ENCODE measurements at regions not wholly inside any gene's neighbourhood (a gene's known extent, or its start where the extent isn't known, plus 50 kb on each side); places are given as distances from the start of the nearest gene placed in this dataset.

GRCh38 chr18:47558110-47558750, 306.8 kb upstream of the SKOR2 start:
- Mint-ChIP-seq H3K36me3 (ENCODE audit: low read depth, unreplicated experiment) (no peaks in the 10 kb centered on the region), H3K9me3 (ENCODE audit: unreplicated experiment) (peaks cover 2% of the 10 kb centered on the region), H3K4me3 (ENCODE audit: unreplicated experiment) (no peak overlapping the region), H3K27me3 (ENCODE audit: low read depth, unreplicated experiment) (peaks cover 45% of the 10 kb centered on the region), H3K4me1 (ENCODE audit: low read depth, unreplicated experiment) (no peaks in the 10 kb centered on the region), H3K27ac (ENCODE audit: unreplicated experiment) (no peak overlapping the region)
- Histone ChIP-seq H2AFZ (ENCODE audit: low read depth, low read length) (no peak overlapping the region), H4K20me1 (ENCODE audit: insufficient read depth, low read length) (no peaks in the 10 kb centered on the region), H3K36me3 (ENCODE audit: insufficient read depth, low read length) (no peaks in the 10 kb centered on the region), H3K4me3 (ENCODE audit: insufficient read depth, low read depth, low read length) (no peak overlapping the region), H3K4me2 (ENCODE audit: low read length) (no peak overlapping the region), H3K4me1 (ENCODE audit: insufficient read depth, low read length) (no peaks in the 10 kb centered on the region), H3K27ac (ENCODE audit: low read depth, low read length) (no peak overlapping the region), H3K9ac (ENCODE audit: low read length) (no peak overlapping the region), H3K27me3 (ENCODE audit: insufficient read depth, low read length) (no peaks in the 10 kb centered on the region), H3K9me3 (ENCODE audit: insufficient read depth, low read depth, low read length) (no peaks in the 10 kb centered on the region), H3K79me2 (ENCODE audit: insufficient read depth, low read length) (no peaks in the 10 kb centered on the region)
- FAIRE-seq: no peak
- DNase-seq (ENCODE audit: low read depth): no peak
- TF ChIP-seq CTCF (IDR thresholded peaks at IDR 0.05; ENCODE audit: insufficient read depth, low read depth, low read length) (no peak), EZH2 (IDR thresholded peaks at IDR 0.05; ENCODE audit: insufficient read depth, low read length) (no peak)

DNA sequence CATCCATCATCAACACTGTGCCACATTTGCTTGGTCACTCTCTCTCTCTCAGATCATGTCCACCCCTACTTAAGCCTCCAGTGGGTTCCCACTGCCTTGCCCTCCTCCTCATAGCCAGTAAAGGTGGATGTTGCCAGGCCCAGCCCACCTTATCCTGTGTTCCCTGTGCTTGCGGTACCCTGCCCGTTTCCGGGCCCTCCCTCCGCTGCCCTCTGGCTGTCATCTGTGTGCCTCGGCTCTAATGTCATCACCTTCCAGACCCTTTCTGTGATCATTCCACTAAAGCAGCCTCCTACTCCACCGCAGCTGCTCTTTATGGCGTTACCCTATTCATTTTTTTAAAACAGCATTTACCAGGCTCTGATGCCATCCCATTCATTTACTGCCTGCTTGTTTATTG, 305.7 kb upstream of the SKOR2 start:
- Mint-ChIP-seq H3K4me1 (ENCODE audit: low read depth, unreplicated experiment) (no peaks in the 10 kb centered on the region), H3K9me3 (ENCODE audit: unreplicated experiment) (no peaks in the 10 kb centered on the region), H3K27ac (ENCODE audit: unreplicated experiment) (no peak overlapping the region), H3K36me3 (ENCODE audit: low read depth, unreplicated experiment) (no peaks in the 10 kb centered on the region), H3K27me3 (ENCODE audit: low read depth, unreplicated experiment) (peaks cover 44% of the 10 kb centered on the region), H3K4me3 (ENCODE audit: unreplicated experiment) (no peak overlapping the region)
- no peak overlapping the region for H3K4me3 ChIP-seq (ENCODE audit: insufficient read depth, low read depth, low read length)
- H3K27ac ChIP-seq (ENCODE audit: low read depth, low read length): no peak overlapping the region
- H3K79me2 ChIP-seq (ENCODE audit: insufficient read depth, low read length): no peaks in the 10 kb centered on the region
- no peaks in the 10 kb centered on the region for H3K4me1 ChIP-seq (ENCODE audit: insufficient read depth, low read length)
- no peak for FAIRE-seq
- H3K9ac ChIP-seq (ENCODE audit: low read length): no peak overlapping the region
- no peaks in the 10 kb centered on the region for H4K20me1 ChIP-seq (ENCODE audit: insufficient read depth, low read length)
- DNase-seq (ENCODE audit: low read depth): no peak
- H3K27me3 ChIP-seq (ENCODE audit: insufficient read depth, low read length): no peaks in the 10 kb centered on the region
- no peak overlapping the region for H2AFZ ChIP-seq (ENCODE audit: low read depth, low read length)
- TF ChIP-seq EZH2 (IDR thresholded peaks at IDR 0.05; ENCODE audit: insufficient read depth, low read length) (no peak), CTCF (IDR thresholded peaks at IDR 0.05; ENCODE audit: insufficient read depth, low read depth, low read length) (no peak)
- no peak overlapping the region for H3K4me2 ChIP-seq (ENCODE audit: low read length)
- no peaks in the 10 kb centered on the region for H3K9me3 ChIP-seq (ENCODE audit: insufficient read depth, low read depth, low read length)
- no peaks in the 10 kb centered on the region for H3K36me3 ChIP-seq (ENCODE audit: insufficient read depth, low read length)

GRCh38 chr18:47552783-47553182, 301.3 kb upstream of the SKOR2 start:
- no peaks in the 10 kb centered on the region for H3K36me3 ChIP-seq (ENCODE audit: insufficient read depth, low read length)
- Mint-ChIP-seq H3K27me3 (ENCODE audit: low read depth, unreplicated experiment) (peaks cover 22% of the 10 kb centered on the region), H3K27ac (ENCODE audit: unreplicated experiment) (no peak overlapping the region), H3K4me1 (ENCODE audit: low read depth, unreplicated experiment) (no peaks in the 10 kb centered on the region), H3K36me3 (ENCODE audit: low read depth, unreplicated experiment) (no peaks in the 10 kb centered on the region), H3K4me3 (ENCODE audit: unreplicated experiment) (no peak overlapping the region), H3K9me3 (ENCODE audit: unreplicated experiment) (no peaks in the 10 kb centered on the region)
- DNase-seq (ENCODE audit: low read depth): no peak
- H3K4me2 ChIP-seq (ENCODE audit: low read length): no peak overlapping the region
- H3K27ac ChIP-seq (ENCODE audit: low read depth, low read length): no peak overlapping the region
- no peak overlapping the region for H3K4me3 ChIP-seq (ENCODE audit: insufficient read depth, low read depth, low read length)
- no peaks in the 10 kb centered on the region for H3K4me1 ChIP-seq (ENCODE audit: insufficient read depth, low read length)
- no peak overlapping the region for H3K9ac ChIP-seq (ENCODE audit: low read length)
- no peaks in the 10 kb centered on the region for H3K79me2 ChIP-seq (ENCODE audit: insufficient read depth, low read length)
- no peaks in the 10 kb centered on the region for H4K20me1 ChIP-seq (ENCODE audit: insufficient read depth, low read length)
- no peaks in the 10 kb centered on the region for H3K9me3 ChIP-seq (ENCODE audit: insufficient read depth, low read depth, low read length)
- H2AFZ ChIP-seq (ENCODE audit: low read depth, low read length): no peak overlapping the region
- no peak for FAIRE-seq
- H3K27me3 ChIP-seq (ENCODE audit: insufficient read depth, low read length): no peaks in the 10 kb centered on the region
- TF ChIP-seq CTCF (IDR thresholded peaks at IDR 0.05; ENCODE audit: insufficient read depth, low read depth, low read length) (no peak), EZH2 (IDR thresholded peaks at IDR 0.05; ENCODE audit: insufficient read depth, low read length) (no peak)

Data from astrocyte (in vitro differentiated cells and primary cell).